Esophagus muscularis mucosa (tissue), 3 donors: ENCODE measurements at regions not wholly inside any gene's neighbourhood (a gene's known extent, or its start where the extent isn't known, plus 50 kb on each side); places are given as distances from the start of the nearest gene placed in this dataset.
"Not testable (repeated sequence)": the region's sequence is repeated elsewhere in the genome, so short reads cannot be mapped to it uniquely, and the experiment has no call there.

Experiments used
- POLR2A ChIP-seq: fragments of 450-650 bp; IDR thresholded peaks from one replicate; pipeline ENCODE4 v1.6.1; 2017; ENCODE audit warnings: antibody characterized with exemption, moderate library complexity, mild to moderate bottlenecking, low read depth
- POLR2AphosphoS5 ChIP-seq, 2 donors: sonication (generic); formaldehyde crosslinking; IDR thresholded peaks; one replicate each; pipeline ENCODE4 v1.6.1; 2017; ENCODE audit warnings: antibody characterized with exemption in 2 of 2
- TF ChIP-seq, protein P1 (sequence below), 3 experiments: fragments of 200-600 bp in 2 of 3; fragments of 450-650 bp in 1 of 3; sonication (generic) in 2 of 3; IDR thresholded peaks; one replicate each; pipeline ENCODE4 v1.5.1; 2017 to 2019; ENCODE audit warnings: antibody characterized with exemption in 3 of 3, mild to moderate bottlenecking in 2 of 3, moderate library complexity in 1 of 3

DNA sequence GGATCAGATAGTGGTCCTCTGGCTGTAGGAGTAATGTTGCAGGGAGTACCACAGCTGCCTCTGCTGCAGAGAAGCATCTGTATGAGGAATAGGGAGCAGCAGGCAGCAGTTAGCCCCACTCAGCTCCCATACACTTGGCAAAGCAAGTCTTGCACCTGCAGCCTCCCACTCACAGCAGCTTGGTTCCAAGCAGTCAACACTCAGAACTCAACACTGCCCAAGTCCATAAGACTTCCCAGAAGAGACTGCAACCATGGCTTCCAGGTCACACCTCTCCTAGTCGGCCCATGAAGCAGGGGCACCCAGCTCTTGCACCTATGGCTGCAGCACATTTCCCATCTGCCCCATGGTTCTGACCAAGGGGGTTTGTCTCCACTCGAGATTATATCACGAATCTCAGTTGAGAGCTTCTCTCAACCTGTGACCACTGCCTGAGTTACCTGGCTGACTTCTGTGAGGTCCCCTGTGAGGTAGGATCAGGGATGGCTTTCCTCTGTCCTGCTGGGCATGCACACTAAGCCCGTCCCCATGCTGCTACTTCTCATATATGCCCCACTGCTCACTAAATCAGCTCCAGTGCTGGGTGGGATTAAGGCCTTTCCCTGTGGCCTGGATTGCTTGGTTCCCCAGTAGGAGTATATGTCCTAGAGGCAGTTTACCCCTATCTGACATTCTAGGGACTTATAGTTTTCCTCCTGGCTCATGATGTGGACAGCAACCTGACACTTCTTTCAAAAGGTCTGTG is 562.0 kb upstream of the TPTE start:
- TF ChIP-seq, protein P1, sequence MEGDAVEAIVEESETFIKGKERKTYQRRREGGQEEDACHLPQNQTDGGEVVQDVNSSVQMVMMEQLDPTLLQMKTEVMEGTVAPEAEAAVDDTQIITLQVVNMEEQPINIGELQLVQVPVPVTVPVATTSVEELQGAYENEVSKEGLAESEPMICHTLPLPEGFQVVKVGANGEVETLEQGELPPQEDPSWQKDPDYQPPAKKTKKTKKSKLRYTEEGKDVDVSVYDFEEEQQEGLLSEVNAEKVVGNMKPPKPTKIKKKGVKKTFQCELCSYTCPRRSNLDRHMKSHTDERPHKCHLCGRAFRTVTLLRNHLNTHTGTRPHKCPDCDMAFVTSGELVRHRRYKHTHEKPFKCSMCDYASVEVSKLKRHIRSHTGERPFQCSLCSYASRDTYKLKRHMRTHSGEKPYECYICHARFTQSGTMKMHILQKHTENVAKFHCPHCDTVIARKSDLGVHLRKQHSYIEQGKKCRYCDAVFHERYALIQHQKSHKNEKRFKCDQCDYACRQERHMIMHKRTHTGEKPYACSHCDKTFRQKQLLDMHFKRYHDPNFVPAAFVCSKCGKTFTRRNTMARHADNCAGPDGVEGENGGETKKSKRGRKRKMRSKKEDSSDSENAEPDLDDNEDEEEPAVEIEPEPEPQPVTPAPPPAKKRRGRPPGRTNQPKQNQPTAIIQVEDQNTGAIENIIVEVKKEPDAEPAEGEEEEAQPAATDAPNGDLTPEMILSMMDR (IDR thresholded peaks at IDR 0.05), result not testable (repeated sequence)
- not testable (repeated sequence) for TF ChIP-seq POLR2A; POLR2AphosphoS5 (IDR thresholded peaks at IDR 0.05)
